Neutrophil (primary cell): ENCODE measurements at regions not wholly inside any gene's neighbourhood (a gene's known extent, or its start where the extent isn't known, plus 50 kb on each side); places are given as distances from the start of the nearest gene placed in this dataset.

Experiments
- H3K27ac ChIP-seq: fragments of 200-600 bp; sonication (generic); 2 replicates; pipeline ENCODE4 v1.5.1; 2016; ENCODE audit warnings: mild to moderate bottlenecking, moderate library complexity
- H3K27me3 ChIP-seq: fragments of 200-600 bp; sonication (generic); 2 replicates; pipeline ENCODE4 v1.6.0; 2016; ENCODE audit warnings: mild to moderate bottlenecking
- H3K36me3 ChIP-seq: fragments of 200-600 bp; sonication (generic); 2 replicates; pipeline ENCODE4 v1.5.1; 2017
- H3K4me1 ChIP-seq, 2 experiments: fragments of 200-600 bp in 1 of 2; sonication (generic) in 1 of 2; 1 replicate in 1 of 2; 2 replicates in 1 of 2; pipeline versions ENCODE4 v1.5.1 to v1.6.1; 2013 to 2016; ENCODE audit warnings: low read depth in 1 of 2, low read length in 1 of 2, mild to moderate bottlenecking in 1 of 2, moderate library complexity in 1 of 2; ENCODE audit not compliant: control insufficient read depth in 1 of 2, insufficient read depth in 1 of 2
- H3K4me3 ChIP-seq, 2 experiments: fragments of 200-600 bp in 1 of 2; sonication (generic) in 1 of 2; 1 replicate in 1 of 2; 2 replicates in 1 of 2; pipeline ENCODE4 v1.5.1; 2013 to 2016; ENCODE audit warnings: low read depth in 1 of 2, low read length in 1 of 2, mild to moderate bottlenecking in 1 of 2, moderate library complexity in 1 of 2
- H3K9me3 ChIP-seq: fragments of 200-600 bp; sonication (generic); 2 replicates; pipeline ENCODE4 v1.5.1; 2016
- TF ChIP-seq, protein P1 (sequence below): fragments of 200-600 bp; sonication (generic); IDR thresholded peaks from 2 replicates; pipeline ENCODE4 v1.5.1; 2016; ENCODE audit warnings: antibody characterized with exemption

- TF ChIP-seq, protein P1, sequence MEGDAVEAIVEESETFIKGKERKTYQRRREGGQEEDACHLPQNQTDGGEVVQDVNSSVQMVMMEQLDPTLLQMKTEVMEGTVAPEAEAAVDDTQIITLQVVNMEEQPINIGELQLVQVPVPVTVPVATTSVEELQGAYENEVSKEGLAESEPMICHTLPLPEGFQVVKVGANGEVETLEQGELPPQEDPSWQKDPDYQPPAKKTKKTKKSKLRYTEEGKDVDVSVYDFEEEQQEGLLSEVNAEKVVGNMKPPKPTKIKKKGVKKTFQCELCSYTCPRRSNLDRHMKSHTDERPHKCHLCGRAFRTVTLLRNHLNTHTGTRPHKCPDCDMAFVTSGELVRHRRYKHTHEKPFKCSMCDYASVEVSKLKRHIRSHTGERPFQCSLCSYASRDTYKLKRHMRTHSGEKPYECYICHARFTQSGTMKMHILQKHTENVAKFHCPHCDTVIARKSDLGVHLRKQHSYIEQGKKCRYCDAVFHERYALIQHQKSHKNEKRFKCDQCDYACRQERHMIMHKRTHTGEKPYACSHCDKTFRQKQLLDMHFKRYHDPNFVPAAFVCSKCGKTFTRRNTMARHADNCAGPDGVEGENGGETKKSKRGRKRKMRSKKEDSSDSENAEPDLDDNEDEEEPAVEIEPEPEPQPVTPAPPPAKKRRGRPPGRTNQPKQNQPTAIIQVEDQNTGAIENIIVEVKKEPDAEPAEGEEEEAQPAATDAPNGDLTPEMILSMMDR = no peak
- Histone ChIP-seq H3K4me3 (no peak overlapping the region), H3K36me3 (no peaks in the 10 kb centered on the region), H3K27ac (no peak overlapping the region), H3K27me3 (no peaks in the 10 kb centered on the region), H3K9me3 (no peaks in the 10 kb centered on the region), H3K4me1 (peaks cover 4 to 9% of the 10 kb centered on the region in 2 experiments)
Measured at GRCh38 chr15:91698241-91698640, 155.3 kb upstream of the SLCO3A1 start.

- TF ChIP-seq, protein P1 = no peak
- no peaks in the 10 kb centered on the region for H3K27me3 ChIP-seq
- no peak overlapping the region for H3K4me3 ChIP-seq
- H3K27ac ChIP-seq = no peak overlapping the region
- peaks cover 4 to 9% of the 10 kb centered on the region in 2 experiments for H3K4me1 ChIP-seq
- H3K9me3 ChIP-seq = no peaks in the 10 kb centered on the region
- H3K36me3 ChIP-seq = no peaks in the 10 kb centered on the region
Measured at GRCh38 chr15:91699741-91700140, 153.8 kb upstream of the SLCO3A1 start.

GRCh38 chr15:91703274-91703673 is 150.2 kb upstream of the SLCO3A1 start:
- TF ChIP-seq, protein P1 = no peak

DNA sequence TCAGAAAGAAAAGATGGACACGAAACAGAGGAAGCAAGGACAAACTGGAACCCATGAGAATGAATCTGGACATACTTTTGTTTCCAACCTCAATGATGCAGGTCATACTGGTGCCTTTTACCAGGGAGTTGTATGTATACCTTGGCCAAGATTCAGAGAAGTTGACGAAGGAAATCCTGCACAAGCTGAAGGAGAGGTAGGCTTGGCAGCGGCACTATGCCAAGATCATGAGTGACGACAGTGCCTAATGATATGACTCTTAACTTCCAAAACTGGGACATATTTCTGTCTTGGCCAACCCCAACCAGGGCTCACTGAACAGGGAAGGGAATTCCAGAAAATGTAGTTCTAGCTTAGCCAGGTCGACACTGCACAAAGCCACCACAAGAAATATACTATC is 149.2 kb upstream of the SLCO3A1 start:
- no peak overlapping the region for H3K4me3 ChIP-seq
- no peak overlapping the region for H3K27ac ChIP-seq
- H3K9me3 ChIP-seq = no peaks in the 10 kb centered on the region
- no peaks in the 10 kb centered on the region for H3K36me3 ChIP-seq
- peaks cover 4 to 9% of the 10 kb centered on the region in 2 experiments for H3K4me1 ChIP-seq
- TF ChIP-seq, protein P1 = no peak
- H3K27me3 ChIP-seq = peaks cover 8% of the 10 kb centered on the region

More at GRCh38 chr15:91703274-91703673, 150.2 kb upstream of the SLCO3A1 start:
- Histone ChIP-seq H3K9me3 (no peaks in the 10 kb centered on the region), H3K27ac (no peak overlapping the region), H3K36me3 (no peaks in the 10 kb centered on the region), H3K4me1 (peaks cover 4 to 9% of the 10 kb centered on the region in 2 experiments), H3K4me3 (no peak overlapping the region), H3K27me3 (no peaks in the 10 kb centered on the region)

- H3K36me3 ChIP-seq = no peaks in the 10 kb centered on the region
- peaks cover 19% of the 10 kb centered on the region for H3K27me3 ChIP-seq
- TF ChIP-seq, protein P1 = peak; percentile 67
- H3K27ac ChIP-seq = no peak overlapping the region
- H3K4me1 ChIP-seq = peaks cover 0 to 3% of the 10 kb centered on the region in 2 experiments
- no peaks in the 10 kb centered on the region for H3K9me3 ChIP-seq
- no peak overlapping the region for H3K4me3 ChIP-seq
Measured at GRCh38 chr15:91706322-91707032, 147.0 kb upstream of the SLCO3A1 start.
